GM18870 (cell line): ENCODE measurements at regions not wholly inside any gene's neighbourhood (a gene's known extent, or its start where the extent isn't known, plus 50 kb on each side); places are given as distances from the start of the nearest gene placed in this dataset.
A peak's percentile ranks its signal among the peaks of the same experiment; 100 is the strongest.

Experiments
- ATAC-seq: cut with Tn5 transposase; IDR thresholded peaks from one replicate; pipeline ENCODE4 v1.9.1; 2021; ENCODE audit warnings: moderate library complexity; ENCODE audit not compliant: unreplicated experiment

DNA sequence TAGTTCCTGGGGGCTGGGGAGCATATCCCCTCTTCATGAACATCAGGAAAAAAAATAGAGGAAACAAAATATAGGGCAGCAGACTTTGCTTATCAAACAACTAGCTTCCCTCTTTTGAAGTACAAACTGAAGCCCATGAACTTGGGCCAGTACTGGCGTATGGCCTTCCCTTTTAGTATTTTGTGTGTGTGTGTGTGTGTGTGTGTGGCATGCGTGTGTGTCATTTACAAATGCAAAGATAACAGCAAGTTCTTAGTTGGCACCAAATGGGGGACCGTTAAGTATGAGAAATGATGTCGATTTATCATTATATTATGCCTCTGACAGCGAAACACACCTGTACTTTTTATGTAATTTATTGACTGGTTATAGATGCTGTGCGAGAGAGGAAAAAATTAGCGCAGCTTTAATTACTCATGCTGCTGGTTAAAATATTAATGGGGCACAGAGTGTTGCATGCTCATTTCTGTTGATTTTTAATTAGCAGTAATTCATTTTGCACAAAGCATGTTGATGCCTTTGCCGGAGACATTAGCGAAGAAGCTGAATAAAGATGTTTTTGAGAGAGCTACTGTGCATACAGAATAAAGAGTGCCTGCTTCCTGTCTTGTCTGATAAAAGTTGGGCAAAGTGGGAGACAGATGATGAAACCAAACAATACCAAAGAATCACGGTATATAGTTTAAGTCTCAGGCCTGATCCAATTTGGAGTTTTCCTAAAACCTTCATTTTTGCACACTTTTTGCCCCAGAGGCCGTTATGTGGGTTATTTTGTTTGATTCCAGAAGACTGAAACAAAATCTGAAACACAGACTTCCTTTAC, 297.1 kb downstream of the SATB1 start:
- ATAC-seq = no peak

DNA sequence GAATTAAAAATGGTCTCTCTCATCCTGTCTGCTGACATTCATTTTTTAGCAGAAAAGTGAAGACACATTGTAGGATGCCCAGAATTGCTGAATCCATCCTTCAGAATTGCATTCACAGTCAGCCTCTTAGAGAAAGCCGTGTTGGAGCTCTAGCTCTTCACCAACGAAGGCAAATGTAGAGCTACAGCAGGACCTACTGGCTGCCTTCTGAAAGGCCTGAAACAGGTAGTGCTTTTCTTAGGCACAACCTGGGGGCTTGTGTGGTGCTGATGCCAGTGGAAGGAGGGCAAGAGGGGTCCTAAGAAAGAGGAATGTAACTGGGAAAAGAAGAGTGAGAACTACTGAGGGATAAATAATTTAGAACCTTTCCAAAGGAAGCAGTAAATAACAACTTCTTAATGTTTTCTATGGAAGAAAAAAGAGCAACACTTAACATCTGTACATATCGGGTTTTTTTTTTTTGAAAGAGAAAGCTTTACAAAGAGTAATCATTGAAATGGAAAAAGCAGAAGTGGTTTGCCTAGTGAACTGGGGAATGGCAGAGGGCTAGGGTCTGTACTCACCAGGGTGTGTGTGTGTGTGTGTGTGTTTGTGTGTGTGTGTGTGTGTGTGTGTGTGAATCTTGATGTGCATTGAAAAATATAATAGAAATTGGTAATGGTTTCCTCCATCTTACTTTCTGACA, 297.8 kb downstream of the SATB1 start:
- peak; percentile 97 for ATAC-seq

DNA sequence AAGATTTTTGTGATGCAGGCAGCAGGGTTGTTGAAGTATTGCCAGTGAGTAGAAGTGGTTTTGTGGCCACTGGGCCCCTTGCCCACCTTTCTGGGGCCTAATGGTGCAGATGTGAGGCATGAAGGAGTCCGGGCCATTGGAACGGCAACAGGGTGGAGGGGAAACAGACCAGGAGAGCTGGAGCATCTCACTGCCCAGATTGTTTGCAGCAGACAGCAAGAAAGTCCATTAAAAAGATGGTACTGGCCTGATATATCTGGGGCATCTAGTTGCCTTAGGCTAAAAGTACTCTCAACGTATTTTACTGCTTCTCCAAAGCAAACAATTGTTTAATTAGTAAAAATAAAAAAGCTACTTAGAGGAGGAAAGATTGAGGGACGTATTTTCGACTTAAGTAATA, 298.4 kb downstream of the SATB1 start:
- no peak for ATAC-seq

DNA sequence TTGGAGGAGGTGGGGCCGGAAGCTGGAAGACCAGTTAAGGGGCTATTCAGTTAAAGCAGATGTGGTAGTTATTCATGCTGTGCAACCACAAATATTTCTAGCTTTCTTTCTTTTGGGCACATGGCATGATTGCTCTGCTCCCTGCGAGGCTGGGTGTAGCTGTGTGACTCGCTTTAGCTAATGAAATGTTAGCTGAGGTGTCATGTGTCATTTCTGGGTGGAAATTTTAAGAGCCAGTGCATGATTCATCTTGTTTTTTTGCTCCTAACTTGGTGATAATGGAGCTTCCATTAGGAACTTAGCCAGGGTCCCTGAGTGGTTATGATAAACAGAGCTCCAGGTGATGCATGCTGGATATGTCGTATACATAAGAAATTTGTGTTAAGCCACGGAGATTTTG, 300.6 kb downstream of the SATB1 start:
- ATAC-seq = no peak

DNA sequence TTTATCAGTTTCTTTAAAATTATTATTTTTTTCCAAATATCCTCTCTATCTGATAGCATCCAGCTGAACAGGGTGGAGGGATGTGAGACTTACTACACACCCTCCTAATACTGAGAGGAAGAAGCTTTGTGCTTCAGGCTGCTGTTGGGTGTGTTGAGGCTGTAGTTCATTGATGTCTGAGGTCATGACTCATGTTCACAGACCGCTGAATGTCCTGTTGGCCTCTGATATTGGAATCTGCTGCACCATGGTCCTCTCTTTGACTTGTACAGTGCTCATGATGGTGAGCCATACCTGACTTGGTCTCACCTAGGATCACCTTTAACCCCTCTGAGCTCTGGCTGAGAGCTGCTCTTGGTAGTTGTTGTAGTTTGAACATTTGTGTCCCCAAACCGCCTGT, 302.9 kb downstream of the SATB1 start:
- ATAC-seq = no peak

DNA sequence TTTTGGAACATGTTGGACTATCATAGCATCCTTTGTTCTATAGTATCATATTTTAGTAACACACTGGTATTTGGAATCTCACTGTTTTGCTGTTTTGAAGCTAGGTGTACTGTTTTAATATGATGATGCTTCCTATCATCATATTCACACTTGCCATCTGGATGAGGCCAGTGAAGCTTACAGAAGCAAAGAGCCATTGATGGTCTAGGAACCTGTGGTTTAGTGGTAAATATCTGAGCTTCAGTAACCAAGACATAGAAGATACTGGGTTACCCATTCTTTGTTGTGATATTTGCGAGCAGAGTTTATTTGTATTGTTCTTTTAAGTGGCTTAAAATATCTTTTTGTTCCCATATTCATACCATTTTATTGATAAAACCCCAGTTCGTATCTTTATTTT, 304.1 kb downstream of the SATB1 start:
- no peak for ATAC-seq

DNA sequence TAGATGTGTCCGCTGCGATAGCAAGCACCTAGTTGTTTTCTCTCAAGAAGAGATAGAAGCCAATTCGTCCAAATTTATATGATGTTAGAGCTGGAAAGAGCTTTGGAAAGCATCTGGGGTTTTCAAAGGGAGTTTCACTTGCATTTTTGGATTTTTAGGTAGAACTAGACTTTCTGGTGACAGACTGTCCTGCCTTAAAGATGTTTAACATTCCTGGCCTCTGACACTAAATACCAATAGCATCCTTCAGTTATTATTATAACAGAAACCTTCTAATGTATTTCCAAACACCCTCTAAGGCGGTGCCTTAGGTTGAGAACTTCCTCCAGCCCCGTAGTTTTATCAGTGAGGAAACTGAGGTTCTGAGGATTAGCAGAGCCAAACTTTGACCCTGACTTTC, 305.3 kb downstream of the SATB1 start:
- no peak for ATAC-seq

DNA sequence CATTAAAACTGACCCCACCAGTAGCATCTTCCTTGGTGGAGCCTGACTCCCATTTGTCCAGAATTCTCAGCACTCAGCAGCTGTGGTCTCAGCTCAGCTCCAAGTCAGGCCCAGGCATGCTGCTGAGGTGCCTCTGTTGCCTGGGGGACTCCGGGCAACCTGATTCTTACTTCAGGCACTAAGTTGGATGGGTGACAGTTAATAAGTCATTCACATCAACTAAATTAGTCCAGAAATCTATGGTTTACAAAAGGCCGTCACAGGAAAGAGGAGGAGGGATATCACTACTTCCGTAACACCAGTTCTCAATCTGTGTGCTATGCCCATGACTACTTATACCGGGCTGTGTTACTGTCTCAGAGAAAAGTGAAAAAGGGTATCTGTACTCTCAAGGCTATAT, 310.2 kb downstream of the SATB1 start:
- no peak for ATAC-seq

DNA sequence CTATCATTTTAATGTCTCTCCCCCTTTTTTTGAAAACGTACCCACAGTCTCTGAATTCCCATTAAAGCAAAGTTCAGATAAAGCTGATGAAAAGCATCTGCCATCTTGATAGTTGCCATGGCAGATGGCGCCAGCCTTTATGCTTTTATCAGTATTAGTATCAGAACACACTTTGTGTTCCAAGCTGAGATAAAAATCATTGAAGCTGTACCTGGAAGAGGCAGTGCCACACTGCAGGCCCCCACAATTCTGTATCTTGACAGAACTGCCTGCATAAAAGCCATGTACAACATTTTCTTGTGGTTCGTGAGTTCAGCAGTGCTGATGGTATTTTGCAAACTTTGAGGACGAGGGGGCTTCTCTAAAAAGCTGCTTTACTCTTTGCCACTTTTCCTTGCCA, 311.7 kb downstream of the SATB1 start:
- ATAC-seq = no peak

DNA sequence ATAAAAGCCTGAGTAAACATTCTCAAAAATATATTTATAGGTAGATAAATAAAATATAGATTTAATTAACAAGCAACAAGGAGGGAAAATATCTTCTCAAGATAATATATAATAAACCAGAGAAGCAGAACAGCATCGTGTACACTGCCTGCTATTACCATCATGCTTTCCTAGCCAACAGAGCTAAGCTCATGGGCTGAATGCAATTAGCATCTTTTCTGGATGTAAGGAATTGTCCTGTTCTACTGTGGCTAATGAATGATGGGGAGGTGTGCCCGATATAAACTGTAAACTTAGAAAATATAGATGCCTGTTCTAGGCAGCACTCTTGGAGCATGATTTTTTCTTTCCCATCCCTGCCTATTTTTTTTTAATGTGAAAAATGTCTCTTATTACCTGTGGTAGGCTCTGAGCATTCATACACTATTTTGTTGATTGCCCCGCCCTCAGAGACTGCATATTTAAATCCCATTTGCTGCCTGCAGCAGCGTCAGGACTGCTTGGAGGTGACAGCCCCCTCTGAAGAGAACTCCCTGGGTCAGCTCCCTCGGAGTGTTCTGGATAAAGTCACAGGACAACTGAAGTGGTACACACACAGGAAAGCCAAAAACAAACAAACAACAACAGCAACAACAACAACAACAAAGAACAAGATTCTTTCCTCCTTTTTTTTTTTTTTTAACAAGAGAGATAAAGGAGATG, 312.3 kb downstream of the SATB1 start:
- ATAC-seq = no peak

DNA sequence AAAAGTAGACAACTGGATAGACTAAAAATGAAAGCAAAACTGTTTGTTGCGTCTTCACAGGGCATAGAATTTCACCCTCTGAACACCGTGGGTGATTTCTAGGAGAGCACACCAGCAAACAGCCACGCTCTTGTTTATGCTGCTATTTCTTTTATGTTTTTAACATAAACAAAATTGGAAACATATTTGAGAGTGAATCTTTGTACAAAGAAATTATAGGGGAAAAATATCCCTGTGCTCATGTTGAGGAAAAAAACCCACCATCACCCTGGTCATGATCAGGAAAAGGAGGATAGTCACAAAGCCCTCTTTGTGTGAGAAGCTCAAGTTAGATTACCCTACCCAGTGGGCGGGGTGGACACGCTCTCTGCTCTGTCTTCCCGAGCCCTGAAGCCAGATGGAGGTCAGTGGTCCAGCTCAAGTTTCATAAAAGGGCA, 313.3 kb downstream of the SATB1 start:
- ATAC-seq = peak; percentile 87

DNA sequence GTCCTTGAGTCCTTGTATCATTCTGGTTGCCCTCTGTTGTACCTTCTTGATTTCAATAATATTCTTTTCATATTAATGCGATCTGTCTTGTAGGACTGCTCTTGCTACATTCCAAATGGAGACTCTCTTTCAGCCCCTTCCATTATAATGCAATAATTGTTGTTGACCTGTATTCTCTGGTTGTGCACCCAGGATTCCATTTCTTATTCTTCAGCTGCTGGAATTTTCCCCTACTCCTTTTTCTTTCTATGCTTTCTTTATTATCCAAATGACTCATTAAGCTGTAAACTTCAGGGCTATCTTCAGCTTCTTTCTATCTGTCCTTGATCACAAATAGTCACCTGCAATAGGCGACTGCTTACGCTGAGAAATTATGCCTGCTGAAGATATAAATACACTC, 321.5 kb downstream of the SATB1 start:
- no peak for ATAC-seq

DNA sequence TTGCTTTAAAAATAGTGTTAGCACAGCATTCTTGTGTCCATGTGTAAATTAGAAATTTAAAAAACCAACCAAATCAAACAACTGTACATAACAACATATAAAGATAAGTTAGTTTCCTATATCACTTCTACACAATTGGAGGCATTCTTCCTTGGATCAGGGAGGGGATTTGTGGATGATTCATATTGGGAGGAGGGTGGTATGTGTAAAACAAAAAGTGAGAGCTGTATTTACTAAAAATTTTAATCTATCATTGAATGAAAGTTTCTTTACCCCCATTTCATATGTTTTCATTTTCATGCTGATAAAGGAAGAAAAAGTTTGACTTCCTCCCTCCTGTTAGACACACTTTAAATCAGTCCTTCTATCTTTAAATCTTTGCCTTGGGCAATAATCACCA, 325.0 kb downstream of the SATB1 start:
- ATAC-seq = no peak

DNA sequence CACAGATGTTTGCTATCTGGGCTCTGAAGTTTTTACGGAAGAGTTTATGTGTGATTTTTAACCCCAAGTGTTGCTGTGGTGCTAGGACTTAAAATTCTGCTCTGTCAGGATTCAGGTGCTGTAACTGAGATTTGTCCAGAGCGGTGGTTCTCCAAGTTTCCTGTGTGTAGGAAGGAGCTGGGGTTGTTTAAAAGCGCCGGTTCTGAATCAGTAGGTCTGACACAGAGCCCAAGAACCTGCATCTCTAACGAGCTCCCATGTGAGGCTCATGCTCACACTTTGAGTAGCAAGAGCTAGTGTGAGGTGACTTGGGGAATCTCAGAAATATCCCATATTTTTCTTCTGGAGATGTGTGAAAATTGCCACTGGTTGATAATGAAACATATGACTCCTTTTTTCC, 325.5 kb downstream of the SATB1 start:
- ATAC-seq = no peak

DNA sequence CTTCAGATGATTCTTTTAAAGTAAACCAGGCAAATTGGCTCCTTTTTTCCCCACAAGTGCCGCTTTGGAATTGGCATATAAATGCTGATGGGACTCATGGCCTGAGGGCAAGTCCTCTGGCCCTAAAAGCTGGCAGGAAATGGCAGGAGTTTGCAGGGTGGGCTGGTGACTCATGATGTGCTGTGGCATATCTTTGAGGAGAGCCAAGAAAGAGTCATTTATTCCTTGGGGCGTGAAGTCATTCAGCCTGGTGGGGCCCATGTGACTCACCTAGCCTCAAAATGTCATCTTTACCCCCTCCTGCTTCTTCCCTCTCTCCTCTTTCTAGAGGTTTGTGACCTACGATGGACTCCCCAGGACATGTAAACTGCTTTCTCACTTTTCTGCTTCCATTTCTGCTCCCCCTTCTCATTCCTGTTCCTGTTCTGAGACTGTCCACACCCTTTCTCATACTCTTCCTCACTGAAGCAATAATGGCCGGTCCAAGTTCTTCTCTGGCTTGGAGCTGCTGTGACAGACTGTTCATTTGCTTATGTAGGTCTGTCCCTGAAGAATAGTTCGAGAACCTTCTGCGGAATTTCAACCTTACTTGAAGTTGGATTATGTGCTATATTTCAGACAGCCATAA, 326.1 kb downstream of the SATB1 start:
- ATAC-seq = no peak

DNA sequence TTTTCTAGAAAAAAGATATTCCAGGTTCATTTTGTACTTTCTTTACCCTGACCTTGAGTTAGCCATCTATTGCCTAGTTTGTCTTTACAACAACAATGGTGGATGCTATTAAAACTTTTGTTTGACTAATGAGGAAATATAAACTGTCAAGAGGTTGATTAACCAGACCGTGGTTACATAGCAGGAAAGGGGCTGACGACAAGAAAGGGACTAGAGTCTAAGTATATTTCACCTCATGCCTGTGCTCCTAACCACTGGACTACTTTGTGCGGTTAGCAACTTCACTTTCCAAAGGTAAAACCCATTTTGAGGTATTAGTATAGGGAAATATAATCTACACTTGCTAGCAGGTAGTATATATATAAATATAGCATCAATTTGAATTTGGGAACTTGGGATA, 327.1 kb downstream of the SATB1 start:
- no peak for ATAC-seq

DNA sequence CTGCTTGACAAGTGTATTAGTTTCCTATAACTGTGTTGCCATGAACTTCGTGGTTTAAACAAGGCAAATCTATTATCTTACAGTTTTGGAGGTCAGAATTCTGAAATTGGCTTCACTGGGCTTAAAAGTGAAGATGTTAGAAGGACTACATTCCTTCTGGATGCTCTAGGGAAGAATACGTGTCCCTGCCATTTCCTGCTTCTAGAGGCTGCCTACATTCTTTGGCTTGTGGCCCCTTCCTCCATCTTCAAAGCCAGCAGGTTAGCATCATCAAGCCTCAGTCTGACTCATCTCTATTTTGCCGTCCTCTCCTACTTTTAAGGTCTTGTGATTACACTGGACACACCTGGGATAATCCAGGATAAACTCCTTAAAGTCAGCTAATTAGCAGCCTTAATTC, 327.7 kb downstream of the SATB1 start:
- ATAC-seq = no peak

DNA sequence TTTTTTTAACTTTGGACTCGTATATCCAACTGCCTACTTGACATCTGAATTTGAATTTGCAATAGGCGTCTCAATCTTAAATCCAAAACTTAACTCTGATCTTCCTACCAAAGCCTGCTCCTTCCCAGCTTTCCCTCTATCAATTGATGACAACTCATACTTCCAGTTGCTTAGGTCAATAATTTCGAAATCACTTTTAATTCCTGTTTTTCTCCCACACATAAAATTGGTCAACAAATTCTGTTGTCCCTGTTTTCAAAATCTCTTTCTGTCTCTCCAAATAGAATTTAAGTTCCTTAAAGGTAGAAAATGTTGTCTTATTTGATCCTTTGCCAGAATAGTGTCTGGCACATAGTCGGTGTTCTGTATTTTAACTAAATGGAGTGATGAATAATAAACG, 332.4 kb downstream of the SATB1 start:
- ATAC-seq = no peak

DNA sequence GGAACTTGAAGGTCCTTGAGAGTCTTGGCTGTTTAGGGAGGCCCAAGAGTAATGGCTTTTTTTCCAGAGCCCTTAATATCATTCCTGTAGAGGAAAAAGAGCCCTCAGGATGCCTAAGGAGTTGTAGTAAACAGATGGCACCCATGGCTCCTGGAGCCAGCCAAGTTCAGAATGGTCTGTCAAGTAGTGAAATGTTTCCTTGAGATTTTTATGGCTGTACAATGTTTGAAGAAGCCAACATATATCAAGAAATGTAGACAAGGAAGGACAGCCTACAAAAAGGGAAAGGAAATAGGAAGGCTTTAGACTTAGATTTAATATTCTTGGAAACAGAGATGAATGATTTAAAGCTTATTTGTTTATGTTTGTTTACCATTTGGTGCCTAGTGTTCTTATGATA, 334.8 kb downstream of the SATB1 start:
- no peak for ATAC-seq

DNA sequence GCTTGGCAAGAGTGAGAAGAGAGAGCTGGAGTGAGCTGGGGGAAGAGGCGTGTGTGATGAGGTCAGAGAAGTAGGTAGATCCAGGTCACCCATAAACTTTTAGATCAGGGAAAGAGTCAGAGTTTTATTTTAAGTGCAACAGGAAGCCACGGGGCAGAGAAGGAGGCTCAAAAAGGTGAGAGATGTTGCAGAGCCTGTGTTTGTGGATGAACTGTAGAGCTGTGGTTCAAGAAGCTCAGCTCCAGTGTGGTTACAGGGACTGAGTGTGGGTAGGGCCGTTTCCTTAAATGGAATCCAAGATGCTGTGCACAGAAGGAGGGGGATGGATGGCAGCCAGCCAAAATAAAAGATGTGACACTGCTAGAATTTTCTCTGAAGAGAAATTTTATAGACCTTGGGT, 337.2 kb downstream of the SATB1 start:
- ATAC-seq = no peak

DNA sequence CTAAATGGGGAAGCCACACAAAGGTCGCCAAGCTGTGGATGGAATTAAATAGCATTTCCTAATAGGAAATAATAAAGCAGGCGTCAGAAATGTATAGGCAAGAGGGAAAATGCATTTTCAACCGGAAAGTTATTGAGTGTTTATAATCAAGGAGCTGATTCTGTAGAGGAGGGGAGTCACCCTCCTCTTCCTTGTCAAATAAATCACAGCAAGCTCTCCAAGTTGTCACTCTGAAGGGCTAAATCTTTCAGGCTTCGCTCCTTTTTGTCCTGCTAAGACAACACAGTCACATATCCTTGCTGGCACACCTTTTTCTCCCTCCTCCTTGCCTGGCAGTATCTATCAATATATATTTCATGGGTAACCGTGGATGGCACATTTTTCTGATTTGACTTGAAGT, 338.4 kb downstream of the SATB1 start:
- ATAC-seq = no peak

DNA sequence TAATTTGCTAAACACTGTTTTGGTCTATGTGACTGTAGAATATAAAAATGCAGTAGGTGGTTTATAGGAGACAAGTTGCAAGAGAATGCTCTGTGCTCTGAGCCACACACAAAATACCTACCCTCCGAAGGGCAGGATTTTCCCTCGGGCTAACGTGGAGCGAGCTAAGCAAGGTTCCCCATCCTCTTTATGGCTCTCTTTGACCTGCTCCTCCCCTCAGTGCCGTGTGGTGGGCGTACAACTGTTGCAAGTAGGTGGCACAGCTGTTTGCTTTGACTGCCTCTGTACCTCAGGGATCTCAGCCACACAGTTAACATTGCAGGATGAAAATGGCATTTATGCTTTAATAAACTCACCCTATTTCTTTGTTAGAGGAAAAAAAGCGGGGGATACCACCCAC, 339.1 kb downstream of the SATB1 start:
- no peak for ATAC-seq
